Fibroblast of villous mesenchyme (primary cell): ENCODE measurements at regions not wholly inside any gene's neighbourhood (a gene's known extent, or its start where the extent isn't known, plus 50 kb on each side); places are given as distances from the start of the nearest gene placed in this dataset.
A peak's percentile ranks its signal among the peaks of the same experiment; 100 is the strongest.

Experiments used
- DNase-seq: peaks from one replicate; pipeline ENCODE4 v3.0.0-alpha.2; 2010; ENCODE audit warnings: low read depth
- H3K4me3 ChIP-seq: 2 replicates; pipeline ENCODE4 v1.5.1; 2011; ENCODE audit warnings: low read depth, mild to moderate bottlenecking, low read length
- TF ChIP-seq, protein P1 (sequence below): IDR thresholded peaks from 2 replicates; pipeline ENCODE4 v1.5.1; 2012; ENCODE audit warnings: low read depth, mild to moderate bottlenecking, low read length; ENCODE audit not compliant: insufficient read depth

DNA sequence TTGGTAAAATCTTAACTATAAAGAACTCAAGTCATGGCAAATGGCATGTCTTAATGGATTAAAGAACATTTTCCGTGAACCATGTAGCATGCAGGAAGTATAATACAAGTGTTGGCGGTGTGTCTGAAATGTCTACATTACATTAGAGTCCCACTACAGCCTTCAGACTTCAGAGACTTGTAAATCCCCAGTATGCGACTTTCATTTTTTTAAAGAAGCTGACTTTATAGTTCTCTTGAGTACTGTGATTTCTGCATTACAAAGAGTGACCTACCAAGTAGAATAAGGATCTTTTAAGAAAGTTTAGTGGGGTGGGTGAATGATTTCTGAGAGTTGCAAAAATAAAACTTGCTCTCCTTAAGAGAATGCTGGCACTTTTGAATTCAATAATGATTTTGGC, 140.7 kb upstream of the FN1 start:
- no peak overlapping the region for H3K4me3 ChIP-seq
- no peak for DNase-seq
- TF ChIP-seq, protein P1, sequence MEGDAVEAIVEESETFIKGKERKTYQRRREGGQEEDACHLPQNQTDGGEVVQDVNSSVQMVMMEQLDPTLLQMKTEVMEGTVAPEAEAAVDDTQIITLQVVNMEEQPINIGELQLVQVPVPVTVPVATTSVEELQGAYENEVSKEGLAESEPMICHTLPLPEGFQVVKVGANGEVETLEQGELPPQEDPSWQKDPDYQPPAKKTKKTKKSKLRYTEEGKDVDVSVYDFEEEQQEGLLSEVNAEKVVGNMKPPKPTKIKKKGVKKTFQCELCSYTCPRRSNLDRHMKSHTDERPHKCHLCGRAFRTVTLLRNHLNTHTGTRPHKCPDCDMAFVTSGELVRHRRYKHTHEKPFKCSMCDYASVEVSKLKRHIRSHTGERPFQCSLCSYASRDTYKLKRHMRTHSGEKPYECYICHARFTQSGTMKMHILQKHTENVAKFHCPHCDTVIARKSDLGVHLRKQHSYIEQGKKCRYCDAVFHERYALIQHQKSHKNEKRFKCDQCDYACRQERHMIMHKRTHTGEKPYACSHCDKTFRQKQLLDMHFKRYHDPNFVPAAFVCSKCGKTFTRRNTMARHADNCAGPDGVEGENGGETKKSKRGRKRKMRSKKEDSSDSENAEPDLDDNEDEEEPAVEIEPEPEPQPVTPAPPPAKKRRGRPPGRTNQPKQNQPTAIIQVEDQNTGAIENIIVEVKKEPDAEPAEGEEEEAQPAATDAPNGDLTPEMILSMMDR = no peak

DNA sequence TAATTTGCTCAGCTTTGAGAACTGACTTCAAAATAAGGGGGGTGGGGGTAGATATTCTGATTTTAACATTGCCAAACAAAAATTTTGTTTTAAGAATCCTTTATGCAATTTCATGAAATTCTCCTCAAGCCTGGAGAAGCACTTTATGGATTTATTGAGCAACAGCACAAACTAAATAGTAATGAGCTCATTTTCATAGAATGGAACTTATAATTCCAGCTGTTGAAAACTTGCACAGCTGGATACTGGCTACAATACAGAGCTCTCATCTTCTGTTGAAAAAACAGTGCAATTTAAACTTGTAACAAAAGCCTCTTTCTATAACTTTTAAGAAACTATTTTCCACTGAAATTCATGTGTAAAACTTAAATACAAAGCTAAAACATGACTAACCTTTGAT, 137.6 kb upstream of the FN1 start:
- no peak overlapping the region for H3K4me3 ChIP-seq
- peak; percentile 21 for DNase-seq
- TF ChIP-seq, protein P1 = no peak

DNA sequence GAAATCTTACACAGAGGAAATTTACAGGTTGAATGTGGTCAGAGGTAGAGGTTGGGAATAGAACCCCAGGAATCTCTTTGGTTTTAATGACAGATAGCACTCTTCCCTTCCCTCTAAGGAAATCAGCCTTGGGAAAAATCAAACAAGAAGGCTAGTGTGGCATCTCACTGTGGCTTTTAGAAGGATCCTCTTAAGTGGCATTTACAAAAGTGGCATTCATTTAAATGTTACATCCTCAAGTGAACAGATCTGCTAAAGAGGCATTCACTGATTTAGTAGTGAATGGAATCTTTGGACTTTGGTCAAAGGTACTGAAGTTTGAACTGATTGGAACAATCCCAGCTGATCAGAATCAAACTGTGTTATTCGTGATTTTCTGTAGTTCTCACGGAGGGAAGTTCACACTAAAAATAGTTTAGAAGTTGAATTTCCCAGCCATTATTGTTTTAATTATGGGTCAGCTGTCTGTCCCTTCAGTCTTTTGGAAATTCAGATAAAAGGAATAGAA, 136.5 kb upstream of the FN1 start:
- no peak overlapping the region for H3K4me3 ChIP-seq
- TF ChIP-seq, protein P1 = no peak
- DNase-seq = no peak

DNA sequence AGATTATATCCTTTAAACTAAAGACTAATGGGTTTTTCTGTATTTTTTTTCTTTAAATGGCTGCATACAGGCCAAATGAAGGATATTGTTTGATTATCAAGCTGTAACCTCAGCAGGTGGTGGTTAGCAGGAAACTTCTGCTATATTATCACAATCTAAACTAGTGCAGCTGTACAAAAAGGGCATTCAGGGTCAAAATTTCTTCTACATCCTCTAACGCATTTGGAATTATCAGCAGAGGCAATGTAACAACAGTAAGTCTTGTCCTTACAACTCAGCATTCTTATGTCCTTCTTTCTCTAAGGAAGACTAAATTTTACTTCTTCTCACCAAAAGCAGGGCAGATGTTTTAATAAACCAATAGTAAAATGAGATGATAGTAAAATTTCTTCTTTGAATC, 135.8 kb upstream of the FN1 start:
- TF ChIP-seq, protein P1 = no peak
- DNase-seq = no peak
- no peak overlapping the region for H3K4me3 ChIP-seq

DNA sequence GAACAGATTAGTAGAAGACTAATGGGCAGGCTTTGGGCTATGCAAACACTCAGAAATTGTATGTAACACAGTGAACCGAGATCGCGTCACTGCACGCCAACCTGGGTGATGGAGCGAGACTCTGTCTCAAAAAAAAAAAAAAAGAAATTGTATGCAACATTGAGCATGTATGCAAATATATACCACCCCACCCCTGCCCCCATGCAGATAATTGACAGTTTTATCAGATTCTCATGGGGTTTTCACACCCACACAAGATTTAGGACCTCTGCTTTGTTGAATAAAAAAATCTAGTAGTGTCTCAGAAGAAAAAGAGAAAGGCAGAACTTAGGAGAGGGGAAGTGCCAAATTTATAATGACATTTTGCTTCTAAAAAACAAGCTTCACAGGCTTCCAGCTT, 131.6 kb upstream of the FN1 start:
- H3K4me3 ChIP-seq = no peak overlapping the region
- TF ChIP-seq, protein P1 = no peak
- no peak for DNase-seq

DNA sequence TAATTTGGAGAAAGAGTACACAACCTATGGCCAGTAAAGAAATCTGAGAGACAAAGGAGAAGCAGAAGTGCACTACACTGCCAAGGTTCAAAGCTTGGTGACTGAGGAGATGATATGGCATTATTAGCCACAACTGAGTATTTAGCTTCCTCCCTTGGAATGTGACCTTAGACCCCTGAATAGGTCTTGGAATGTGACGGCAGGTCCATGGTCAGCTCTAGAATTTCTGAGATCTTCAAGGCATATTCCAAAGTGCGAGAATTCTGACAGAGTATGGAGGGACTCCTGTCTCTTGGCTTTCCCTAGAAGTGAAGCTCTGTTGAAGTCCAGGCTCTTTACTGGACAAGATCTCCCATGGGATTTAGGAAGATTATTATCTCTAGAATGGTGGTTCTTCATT, 130.0 kb upstream of the FN1 start:
- H3K4me3 ChIP-seq = no peak overlapping the region
- no peak for DNase-seq
- TF ChIP-seq, protein P1 = no peak

DNA sequence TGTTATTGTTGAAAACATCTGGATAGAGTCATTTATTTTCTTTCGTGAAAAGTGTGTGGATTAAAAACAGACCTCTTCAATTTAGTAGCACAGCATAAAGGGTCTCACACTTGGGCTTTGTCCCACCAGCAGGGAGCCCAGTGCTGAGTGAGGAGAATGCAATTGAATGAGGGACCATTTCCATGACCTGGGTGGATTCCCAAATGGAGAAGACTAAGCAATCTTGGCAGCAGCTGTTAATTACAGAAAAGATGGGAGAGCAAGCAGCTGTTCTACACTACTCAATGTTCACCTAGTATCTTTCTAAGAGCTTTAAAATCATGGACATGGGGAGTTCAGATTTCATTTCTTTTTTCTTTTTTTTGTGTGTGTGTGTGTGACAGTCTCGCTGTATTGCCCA, 121.8 kb upstream of the FN1 start:
- TF ChIP-seq, protein P1 = no peak
- no peak overlapping the region for H3K4me3 ChIP-seq
- no peak for DNase-seq
